ENCODE measurements at regions not wholly inside any gene's neighbourhood (a gene's known extent, or its start where the extent isn't known, plus 50 kb on each side); places are given as distances from the start of the nearest gene placed in this dataset.

DNA sequence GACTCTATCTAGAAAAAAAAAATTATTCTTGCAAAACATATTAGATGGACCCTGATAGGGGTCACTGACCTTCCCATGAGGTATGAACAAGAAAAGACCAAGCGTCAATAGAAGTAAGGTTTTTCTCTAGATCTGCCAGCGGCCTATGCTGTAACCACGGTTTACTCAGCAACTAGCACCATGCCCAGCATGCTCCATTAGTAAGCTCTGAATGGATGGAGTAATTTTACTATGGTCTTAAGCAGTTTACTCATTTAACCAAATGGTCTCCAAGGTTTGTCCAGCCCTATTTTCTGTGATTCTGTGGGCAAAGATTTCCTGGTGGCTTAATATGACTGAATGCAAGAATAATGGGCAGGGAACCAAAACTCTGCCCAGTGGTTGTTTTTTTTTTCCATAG, 113.9 kb downstream of the ADSS2 start:
- TF ChIP-seq, protein P1, sequence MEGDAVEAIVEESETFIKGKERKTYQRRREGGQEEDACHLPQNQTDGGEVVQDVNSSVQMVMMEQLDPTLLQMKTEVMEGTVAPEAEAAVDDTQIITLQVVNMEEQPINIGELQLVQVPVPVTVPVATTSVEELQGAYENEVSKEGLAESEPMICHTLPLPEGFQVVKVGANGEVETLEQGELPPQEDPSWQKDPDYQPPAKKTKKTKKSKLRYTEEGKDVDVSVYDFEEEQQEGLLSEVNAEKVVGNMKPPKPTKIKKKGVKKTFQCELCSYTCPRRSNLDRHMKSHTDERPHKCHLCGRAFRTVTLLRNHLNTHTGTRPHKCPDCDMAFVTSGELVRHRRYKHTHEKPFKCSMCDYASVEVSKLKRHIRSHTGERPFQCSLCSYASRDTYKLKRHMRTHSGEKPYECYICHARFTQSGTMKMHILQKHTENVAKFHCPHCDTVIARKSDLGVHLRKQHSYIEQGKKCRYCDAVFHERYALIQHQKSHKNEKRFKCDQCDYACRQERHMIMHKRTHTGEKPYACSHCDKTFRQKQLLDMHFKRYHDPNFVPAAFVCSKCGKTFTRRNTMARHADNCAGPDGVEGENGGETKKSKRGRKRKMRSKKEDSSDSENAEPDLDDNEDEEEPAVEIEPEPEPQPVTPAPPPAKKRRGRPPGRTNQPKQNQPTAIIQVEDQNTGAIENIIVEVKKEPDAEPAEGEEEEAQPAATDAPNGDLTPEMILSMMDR (IDR thresholded peaks at IDR 0.05; ENCODE audit: insufficient read depth in 1 of 2, low read depth in 1 of 2, low read length in 1 of 2, severe bottlenecking in 1 of 2, unreplicated experiment in 1 of 2), result no peak
- peaks cover 4% of the 10 kb centered on the region for H3K4me1 Mint-ChIP-seq (ENCODE audit: low read depth, unreplicated experiment)

DNA sequence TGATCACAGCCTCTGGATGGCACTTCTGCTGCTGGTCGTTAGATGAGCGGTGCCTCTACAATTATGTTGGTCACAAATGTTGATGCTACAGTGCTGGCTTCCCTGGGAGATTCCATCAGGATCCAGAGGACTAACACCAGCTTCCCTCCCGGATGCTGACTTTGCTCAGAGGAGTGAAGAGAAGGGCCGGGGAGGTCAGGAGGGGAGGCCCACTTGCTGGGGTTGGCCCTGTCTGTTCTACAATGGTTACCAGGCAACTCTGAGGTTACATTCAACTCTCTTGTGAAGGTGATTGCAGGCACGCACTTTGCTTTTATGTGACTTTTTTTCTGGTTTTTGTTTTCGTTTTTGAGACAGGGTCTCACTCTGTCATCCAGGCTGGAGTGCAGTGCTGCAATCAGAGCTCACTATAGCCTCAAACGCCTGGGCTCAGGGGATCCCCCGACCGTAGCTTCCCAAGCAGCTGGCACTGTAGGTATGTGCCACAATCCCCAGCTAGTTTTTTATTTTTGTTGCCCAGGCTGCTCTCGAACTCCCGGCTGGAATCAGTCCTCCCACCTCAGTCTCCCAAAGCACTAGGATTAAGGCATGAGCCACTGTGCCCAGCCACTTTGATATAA, 112.5 kb downstream of the ADSS2 start:
- intact Hi-C loops (cut with micrococcal nuclease; ENCODE audit: unreplicated experiment), result no loop called here
- H3K9me3 ChIP-seq, result no peaks in the 10 kb centered on the region
- POLR2A ChIA-PET, result no interaction called here
- H3K4me3 ChIP-seq (ENCODE audit: low read depth, low read length), result no peak overlapping the region
- no peaks in the 10 kb centered on the region for H3K9me3 Mint-ChIP-seq (ENCODE audit: unreplicated experiment)
- no peak for DNase-seq
- no peaks in the 10 kb centered on the region for H3K27me3 ChIP-seq (replicated peaks; ENCODE audit: control insufficient read depth, insufficient read depth, low read length)
- H3K4me3 Mint-ChIP-seq (ENCODE audit: unreplicated experiment), result no peak overlapping the region
- no peaks in the 10 kb centered on the region for H3K36me3 ChIP-seq (ENCODE audit: control insufficient read depth, insufficient read depth, low read length)
- H3K27ac Mint-ChIP-seq (ENCODE audit: unreplicated experiment), result no peak overlapping the region
- H3K4me1 ChIP-seq, result peaks cover 22% of the 10 kb centered on the region
- TF ChIP-seq, protein P1 (IDR thresholded peaks at IDR 0.05; ENCODE audit: insufficient read depth in 1 of 2, low read depth in 1 of 2, low read length in 1 of 2, severe bottlenecking in 1 of 2, unreplicated experiment in 1 of 2), result no peak
- H3K4me1 Mint-ChIP-seq (ENCODE audit: low read depth, unreplicated experiment), result peaks cover 4% of the 10 kb centered on the region
- CTCF ChIA-PET, result no interaction called here
- H3K27me3 Mint-ChIP-seq (ENCODE audit: insufficient read depth, unreplicated experiment), result no peaks in the 10 kb centered on the region
- no peaks in the 10 kb centered on the region for H3K36me3 Mint-ChIP-seq (ENCODE audit: insufficient read depth, unreplicated experiment)
- BruUV-seq (replicated peaks), result no TSS peak

More for the DNA sequence above, 113.9 kb downstream of the ADSS2 start:
- H3K36me3 Mint-ChIP-seq (ENCODE audit: insufficient read depth, unreplicated experiment), result no peaks in the 10 kb centered on the region
- Histone ChIP-seq H3K4me3 (ENCODE audit: low read depth, low read length) (no peak overlapping the region), H3K27me3 (replicated peaks; ENCODE audit: control insufficient read depth, insufficient read depth, low read length) (no peaks in the 10 kb centered on the region), H3K9me3 (no peaks in the 10 kb centered on the region), H3K36me3 (ENCODE audit: control insufficient read depth, insufficient read depth, low read length) (no peaks in the 10 kb centered on the region), H3K4me1 (peaks cover 22% of the 10 kb centered on the region)
- ChIA-PET CTCF (no interaction called here), POLR2A (no interaction called here)
- H3K9me3 Mint-ChIP-seq (ENCODE audit: unreplicated experiment), result no peaks in the 10 kb centered on the region
- no peak overlapping the region for H3K4me3 Mint-ChIP-seq (ENCODE audit: unreplicated experiment)
- BruUV-seq (replicated peaks), result no TSS peak
- no peak overlapping the region for H3K27ac Mint-ChIP-seq (ENCODE audit: unreplicated experiment)
- no peak for DNase-seq
- intact Hi-C loops (cut with micrococcal nuclease; ENCODE audit: unreplicated experiment), result no loop called here
- H3K27me3 Mint-ChIP-seq (ENCODE audit: insufficient read depth, unreplicated experiment), result no peaks in the 10 kb centered on the region

GRCh38 chr1:244339776-244340175, 111.9 kb downstream of the ADSS2 start:
- Mint-ChIP-seq H3K27me3 (ENCODE audit: insufficient read depth, unreplicated experiment) (no peaks in the 10 kb centered on the region), H3K27ac (ENCODE audit: unreplicated experiment) (no peak overlapping the region), H3K9me3 (ENCODE audit: unreplicated experiment) (no peaks in the 10 kb centered on the region), H3K4me1 (ENCODE audit: low read depth, unreplicated experiment) (peaks cover 4% of the 10 kb centered on the region), H3K4me3 (ENCODE audit: unreplicated experiment) (no peak overlapping the region), H3K36me3 (ENCODE audit: insufficient read depth, unreplicated experiment) (no peaks in the 10 kb centered on the region)
- ChIA-PET POLR2A (no interaction called here), CTCF (no interaction called here)
- no peak for DNase-seq
- H3K9me3 ChIP-seq, result no peaks in the 10 kb centered on the region
- no peak overlapping the region for H3K4me3 ChIP-seq (ENCODE audit: low read depth, low read length)
- H3K4me1 ChIP-seq, result peaks cover 22% of the 10 kb centered on the region
- intact Hi-C loops (cut with micrococcal nuclease; ENCODE audit: unreplicated experiment), result no loop called here
- TF ChIP-seq, protein P1 (IDR thresholded peaks at IDR 0.05; ENCODE audit: insufficient read depth in 1 of 2, low read depth in 1 of 2, low read length in 1 of 2, severe bottlenecking in 1 of 2, unreplicated experiment in 1 of 2), result no peak
- no TSS peak for BruUV-seq (replicated peaks)
- no peaks in the 10 kb centered on the region for H3K27me3 ChIP-seq (replicated peaks; ENCODE audit: control insufficient read depth, insufficient read depth, low read length)
- no peaks in the 10 kb centered on the region for H3K36me3 ChIP-seq (ENCODE audit: control insufficient read depth, insufficient read depth, low read length)

All from Caco-2 (cell line).